IMR-90 (cell line): ENCODE measurements at regions not wholly inside any gene's neighbourhood (a gene's known extent, or its start where the extent isn't known, plus 50 kb on each side); places are given as distances from the start of the nearest gene placed in this dataset.
A peak's percentile ranks its signal among the peaks of the same experiment; 100 is the strongest.

Experiments
- ATAC-seq: fragments of 200-7000 bp; cut with Tn5 transposase; 2 replicates; pipeline ENCODE4 v1.9.1; 2020; ENCODE audit warnings: low read depth, mild to moderate bottlenecking, moderate library complexity
- BruUV-seq: library from RNA; stranded (reverse); fragments of 400-500 nt; replicated peaks from 2 replicates; lab custom pipeline; 2021; lab: Mats Ljungman, UMichigan
- CTCF ChIA-PET: fragments of 300-600 bp; formaldehyde crosslinking; extraction: SDS; loops from one replicate; lab custom pipeline; 2021; ENCODE audit warnings: antibody characterized with exemption; lab: Yijun Ruan, JAX
- POLR2A ChIA-PET: fragments of 300-600 bp; sonication (Branson Sonifier 250); formaldehyde crosslinking; loops from one replicate; lab custom pipeline; 2022; ENCODE audit warnings: antibody characterized with exemption; ENCODE audit not compliant: unreplicated experiment; lab: Charles Lee
- DNase-seq: peaks from one replicate; pipeline ENCODE4 v3.0.0; 2013
- H2AFZ ChIP-seq: replicated peaks from 2 replicates; pipeline ENCODE3; 2013; ENCODE audit warnings: low read length, mild to moderate bottlenecking; ENCODE audit not compliant: poor library complexity
- H2AK5ac ChIP-seq: 2 replicates; pipeline ENCODE4 v1.6.1; 2013; ENCODE audit warnings: low read depth, low read length, inconsistent platforms
- H2AK9ac ChIP-seq: replicated peaks from 2 replicates; pipeline ENCODE3; 2013; ENCODE audit warnings: mild to moderate bottlenecking, low read depth, low read length, moderate library complexity; ENCODE audit not compliant: poor library complexity
- H2BK120ac ChIP-seq: 2 replicates; pipeline ENCODE4 v1.6.1; 2013; ENCODE audit warnings: low read depth, low read length, inconsistent platforms
- H2BK15ac ChIP-seq: 3 replicates; pipeline ENCODE4 v1.6.1; 2013; ENCODE audit warnings: low read depth, low read length, inconsistent platforms
- H2BK20ac ChIP-seq: 2 replicates; pipeline ENCODE4 v1.6.1; 2013; ENCODE audit warnings: low read depth, mild to moderate bottlenecking, inconsistent platforms, low read length, moderate library complexity
- H2BK5ac ChIP-seq: 2 replicates; pipeline ENCODE4 v1.6.1; 2013; ENCODE audit warnings: mild to moderate bottlenecking, low read depth, low read length, inconsistent platforms; ENCODE audit not compliant: poor library complexity, severe bottlenecking
- H3K14ac ChIP-seq: replicated peaks from 2 replicates; pipeline ENCODE4 v1.6.1; 2013; ENCODE audit warnings: low read depth, low read length, inconsistent platforms
- H3K18ac ChIP-seq: 2 replicates; pipeline ENCODE4 v1.6.1; 2013; ENCODE audit warnings: low read depth, low read length, control low read depth
- H3K23ac ChIP-seq: 2 replicates; pipeline ENCODE4 v1.6.1; 2013; ENCODE audit warnings: low read depth, low read length, inconsistent platforms
- H3K27ac ChIP-seq: 2 replicates; pipeline ENCODE4 v1.5.1; 2013; ENCODE audit warnings: mild to moderate bottlenecking, control low read depth, low read length; ENCODE audit not compliant: insufficient read depth
- H3K27me3 ChIP-seq: 2 replicates; pipeline ENCODE4 v1.6.1; 2013; ENCODE audit warnings: low read length; ENCODE audit not compliant: control insufficient read depth, insufficient read depth
- H3K36me3 ChIP-seq: 2 replicates; pipeline ENCODE4 v1.6.1; 2013; ENCODE audit warnings: low read length, mixed read lengths; ENCODE audit not compliant: control insufficient read depth, insufficient read depth
- H3K4ac ChIP-seq: 2 replicates; pipeline ENCODE4 v1.6.1; 2013; ENCODE audit warnings: low read depth, low read length, inconsistent platforms
- H3K4me1 ChIP-seq: 2 replicates; pipeline ENCODE4 v1.6.1; 2013; ENCODE audit warnings: low read length, mixed read lengths; ENCODE audit not compliant: control insufficient read depth, insufficient read depth
- H3K4me2 ChIP-seq: 2 replicates; pipeline ENCODE4 v1.6.1; 2013; ENCODE audit warnings: low read depth, mild to moderate bottlenecking, control low read depth, low read length, moderate library complexity
- H3K4me3 ChIP-seq: 2 replicates; pipeline ENCODE4 v1.5.1; 2013; ENCODE audit warnings: low read depth, mild to moderate bottlenecking, control low read depth, low read length, moderate library complexity; ENCODE audit not compliant: insufficient read depth
- H3K56ac ChIP-seq: 2 replicates; pipeline ENCODE4 v1.6.1; 2013; ENCODE audit warnings: low read length, inconsistent platforms; ENCODE audit not compliant: insufficient read depth; ENCODE audit errors: extremely low read depth
- H3K79me1 ChIP-seq, 2 experiments: 2 replicates each; pipeline ENCODE4 v1.6.1; 2013; ENCODE audit warnings: low read length in 2 of 2, inconsistent platforms in 1 of 2, low read depth in 1 of 2
- H3K9ac ChIP-seq: 2 replicates; pipeline ENCODE4 v1.6.1; 2013; ENCODE audit warnings: low read depth, low read length, control low read depth
- H3K9me1 ChIP-seq: 2 replicates; pipeline ENCODE4 v1.6.1; 2013; ENCODE audit warnings: low read length, inconsistent platforms; ENCODE audit not compliant: insufficient read depth
- H3K9me3 ChIP-seq: 2 replicates; pipeline ENCODE4 v1.6.1; 2013; ENCODE audit warnings: low read length; ENCODE audit not compliant: control insufficient read depth, insufficient read depth
- H4K20me1 ChIP-seq: 2 replicates; pipeline ENCODE4 v1.6.1; 2013; ENCODE audit warnings: low read length, inconsistent platforms; ENCODE audit not compliant: insufficient read depth
- H4K5ac ChIP-seq: 2 replicates; pipeline ENCODE4 v1.6.1; 2013; ENCODE audit warnings: mild to moderate bottlenecking, low read depth, low read length, control low read depth
- H4K8ac ChIP-seq, 2 experiments: 2 replicates each; pipeline ENCODE4 v1.6.1; 2013; ENCODE audit warnings: low read depth in 2 of 2, low read length in 2 of 2, control low read depth in 1 of 2, inconsistent platforms in 1 of 2
- H4K91ac ChIP-seq: 2 replicates; pipeline ENCODE4 v1.6.1; 2013; ENCODE audit warnings: low read depth, low read length, inconsistent platforms; ENCODE audit not compliant: insufficient read depth
- BHLHE40 ChIP-seq: fragments of 150-350 bp; IDR thresholded peaks from 2 replicates; pipeline ENCODE4 v1.6.1; 2016; ENCODE audit warnings: mild to moderate bottlenecking, low read depth, low read length
- CEBPB ChIP-seq: IDR thresholded peaks from 2 replicates; pipeline ENCODE4 v1.6.1; 2012; ENCODE audit warnings: low read depth, low read length, improper control_type of control experiment
- CTCF ChIP-seq: conservative IDR thresholded peaks from 2 replicates; pipeline ENCODE4 v1.5.1; 2012; ENCODE audit warnings: mild to moderate bottlenecking, low read depth, low read length, improper control_type of control experiment
- ELK1 ChIP-seq: fragments of 150-350 bp; IDR thresholded peaks from 2 replicates; pipeline ENCODE4 v1.6.1; 2016; ENCODE audit warnings: low read depth, mild to moderate bottlenecking, low read length, moderate library complexity, borderline replicate concordance
- FOS ChIP-seq: fragments of 150-350 bp; IDR thresholded peaks from 2 replicates; pipeline ENCODE4 v1.6.1; 2016; ENCODE audit warnings: low read depth, low read length
- MAZ ChIP-seq: IDR thresholded peaks from 2 replicates; pipeline ENCODE4 v1.6.1; 2012; ENCODE audit warnings: low read depth, mild to moderate bottlenecking, low read length, improper control_type of control experiment, moderate library complexity, borderline replicate concordance
- RCOR1 ChIP-seq: IDR thresholded peaks from 2 replicates; pipeline ENCODE4 v1.6.1; 2012; ENCODE audit warnings: mild to moderate bottlenecking, low read length, improper control_type of control experiment; ENCODE audit not compliant: insufficient replicate concordance
- RFX5 ChIP-seq: IDR thresholded peaks from 2 replicates; pipeline ENCODE4 v1.8.0; 2012; ENCODE audit warnings: low read depth, mild to moderate bottlenecking, low read length, moderate library complexity
- SMC3 ChIP-seq: fragments of 150-350 bp; IDR thresholded peaks from 2 replicates; pipeline ENCODE4 v1.6.1; 2016; ENCODE audit warnings: low read depth, mild to moderate bottlenecking, antibody characterized with exemption, low read length, moderate library complexity
- USF2 ChIP-seq: fragments of 150-350 bp; IDR thresholded peaks from 2 replicates; pipeline ENCODE4 v1.6.1; 2017; ENCODE audit warnings: mild to moderate bottlenecking, antibody characterized with exemption, low read length, low read depth
- WGBS, 2 experiments: methylation state at CpG; one replicate each; pipeline versions ENCODE4 v1.1.5 to v1.1.7; 2013; ENCODE audit warnings: missing lambda C conversion rate in 2 of 2; ENCODE audit not compliant: insufficient read length in 1 of 2; ENCODE audit errors: extremely low coverage in 2 of 2; 5-methylcytosine and 5-hydroxymethylcytosine counted together
- dilution Hi-C: fragments of 300-500 bp; cut with HindIII; formaldehyde crosslinking; loops from one replicate; pipeline ENCODE4 v1.14.3; 2018; ENCODE audit warnings: low sequenced_read_pairs; ENCODE audit not compliant: unreplicated experiment
- in situ Hi-C: fragments of 300-500 bp; cut with MboI; formaldehyde crosslinking; loops from 3 replicates; pipeline ENCODE4 v1.14.3; 2019; ENCODE audit warnings: low sequenced_read_pairs, inconsistent platforms, mixed read lengths
- intact Hi-C: fragments of 100-400 bp; cut with micrococcal nuclease; formaldehyde crosslinking; loops from 2 replicates; pipeline ENCODE4 v1.10.0; 2022

- Histone ChIP-seq H4K20me1 (no peaks in the 10 kb centered on the region), H3K23ac (no peak overlapping the region), H2AFZ (no peak overlapping the region), H3K9ac (no peak overlapping the region), H4K91ac (no peak overlapping the region), H3K56ac (no peak overlapping the region), H3K14ac (no peak overlapping the region), H3K4me3 (no peak overlapping the region), H4K8ac (no peak overlapping the region), H2AK5ac (no peak overlapping the region), H2BK120ac (no peak overlapping the region), H3K9me1 (peaks cover 3% of the 10 kb centered on the region), H3K9me3 (no peaks in the 10 kb centered on the region), H3K27me3 (no peaks in the 10 kb centered on the region), H3K4me1 (peaks cover 6% of the 10 kb centered on the region), H2BK20ac (no peak overlapping the region), H4K5ac (no peak overlapping the region), H3K79me1 (no peaks in the 10 kb centered on the region; a peak in 1 of 4 replicates), H3K4ac (no peak overlapping the region), H3K18ac (no peak overlapping the region), H2BK15ac (no peak overlapping the region), H2BK5ac (no peak overlapping the region), H3K36me3 (no peaks in the 10 kb centered on the region), H2AK9ac (no peak overlapping the region), H3K4me2 (no peak overlapping the region), H3K27ac (no peak overlapping the region)
- in situ Hi-C loops (no loop called here), intact Hi-C loops (no loop called here), dilution Hi-C loops (no loop called here)
- no TSS peak for BruUV-seq
- WGBS, 2 experiments, result no CpG with 5 or more reads among the region's 11 CpGs
- DNase-seq, result peak; percentile 44
- TF ChIP-seq USF2, result no peak
- TF ChIP-seq ELK1, result no peak
- no peak for TF ChIP-seq CTCF
- TF ChIP-seq RCOR1, result no peak
- no peak for TF ChIP-seq BHLHE40
- TF ChIP-seq SMC3, result no peak
- TF ChIP-seq MAZ, result no peak
- TF ChIP-seq FOS, result no peak
- no peak for TF ChIP-seq RFX5
- TF ChIP-seq CEBPB, result no peak
- ChIA-PET CTCF (interaction anchor here (0.6 kb wide), 1 partner anchor 40 kb away, joined by 3 read pairs; no protein-coding TSS in a partner anchor), POLR2A (no interaction called here)
- peak; percentile 44 for ATAC-seq
These were observed 59.1 kb upstream of the PSME4 start for GRCh38 chr2:54029721-54030395.
